HCT116 (cell line): ENCODE measurements at regions not wholly inside any gene's neighbourhood (a gene's known extent, or its start where the extent isn't known, plus 50 kb on each side); places are given as distances from the start of the nearest gene placed in this dataset.

ENCODE experiments used
- ATAC-seq: fragments of 200-7000 bp; cut with Tn5 transposase; 2 replicates; pipeline ENCODE4 v1.9.1; 2020; ENCODE audit warnings: mild to moderate bottlenecking, moderate library complexity
- BruUV-seq: library from RNA; stranded (reverse); fragments of 400-500 nt; replicated peaks from 2 replicates; lab custom pipeline; 2021; lab: Mats Ljungman, UMichigan
- CTCF ChIA-PET: fragments of 300-600 bp; sonication (Branson Sonifier 250); formaldehyde crosslinking; loops from one replicate; lab custom pipeline; 2021; ENCODE audit warnings: antibody characterized with exemption; lab: Charles Lee
- POLR2A ChIA-PET: fragments of 300-600, 350-600 bp; sonication (Branson Sonifier 250); formaldehyde crosslinking; loops from one replicate; lab custom pipeline; 2021; ENCODE audit warnings: antibody characterized with exemption; lab: Charles Lee
- RAD21 ChIA-PET, 2 experiments: fragments of 300-600 bp; sonication (Branson Sonifier 250); formaldehyde crosslinking; loops; one replicate each; lab custom pipeline; 2023; ENCODE audit warnings: low total read pairs in 2 of 2; ENCODE audit not compliant: uncharacterized antibody in 2 of 2, unreplicated experiment in 2 of 2, low non-redundant PET in 1 of 2; lab: Charles Lee
- DNase-seq: peaks from one replicate; pipeline ENCODE4 v3.0.0-alpha.2; 2010; ENCODE audit warnings: low read depth, low spot score
- H2AFZ ChIP-seq: fragments of 200-600 bp; shearing (Covaris generic), sonication (generic); 2 replicates; pipeline ENCODE4 v1.6.1; 2017; ENCODE audit warnings: low read depth, mixed run types, mixed read lengths, antibody characterized with exemption, low read length; ENCODE audit not compliant: poor library complexity, severe bottlenecking
- H3K27ac ChIP-seq: 2 replicates; pipeline ENCODE4 v1.5.1; 2012; ENCODE audit warnings: low read depth, low read length
- H3K27me3 ChIP-seq: fragments of 200-600 bp; sonication (generic); 2 replicates; pipeline ENCODE4 v1.6.1; 2016; ENCODE audit warnings: mixed run types, low read length, mixed read lengths; ENCODE audit not compliant: insufficient read depth
- H3K36me3 ChIP-seq, 2 experiments: fragments of 200-500 bp in 1 of 2; fragments of 200-600 bp in 1 of 2; sonication (Bioruptor generic) in 1 of 2; sonication (generic) in 1 of 2; 2 replicates each; pipeline versions ENCODE4 v1.5.1 to v1.6.1; 2014 to 2016; ENCODE audit warnings: low read length in 2 of 2, inconsistent platforms in 1 of 2, mixed read lengths in 1 of 2, mixed run types in 1 of 2; ENCODE audit not compliant: insufficient read depth in 2 of 2, control insufficient read depth in 1 of 2
- H3K4me1 ChIP-seq, 2 experiments: fragments of 200-600 bp in 1 of 2; sonication (generic) in 1 of 2; 2 replicates each; pipeline versions ENCODE4 v1.5.1 to v1.6.1; 2012 to 2017; ENCODE audit warnings: low read length in 2 of 2, inconsistent platforms in 1 of 2, mild to moderate bottlenecking in 1 of 2, mixed read lengths in 1 of 2, mixed run types in 1 of 2, moderate library complexity in 1 of 2; ENCODE audit not compliant: insufficient read depth in 2 of 2, control insufficient read depth in 1 of 2
- H3K4me2 ChIP-seq: fragments of 200-600 bp; sonication (generic); 2 replicates; pipeline ENCODE4 v1.6.1; 2017; ENCODE audit warnings: mixed run types, low read length, mixed read lengths
- H3K4me3 ChIP-seq, 2 experiments: fragments of 200-600 bp in 1 of 2; sonication (generic) in 1 of 2; replicated peaks in 1 of 2; 2 replicates each; pipeline ENCODE4 v1.5.1; 2011 to 2016; ENCODE audit warnings: low read length in 2 of 2, control low read depth in 1 of 2, low read depth in 1 of 2, mild to moderate bottlenecking in 1 of 2, mixed read lengths in 1 of 2, mixed run types in 1 of 2
- H3K79me2 ChIP-seq: fragments of 200-600 bp; sonication (generic); 2 replicates; pipeline ENCODE4 v1.6.1; 2017; ENCODE audit warnings: mild to moderate bottlenecking, mixed run types, low read length, moderate library complexity, mixed read lengths; ENCODE audit not compliant: insufficient read depth
- H3K9ac ChIP-seq: fragments of 200-600 bp; sonication (generic); 2 replicates; pipeline ENCODE4 v1.6.1; 2016; ENCODE audit warnings: low read length, mixed read lengths
- H3K9me2 ChIP-seq: fragments of 200-600 bp; sonication (generic), shearing (Covaris generic); 2 replicates; pipeline ENCODE4 v1.6.1; 2017; ENCODE audit warnings: mixed run types, mild to moderate bottlenecking, moderate library complexity; ENCODE audit not compliant: insufficient read depth
- H3K9me3 ChIP-seq, 2 experiments: fragments of 200-500 bp in 1 of 2; fragments of 200-600 bp in 1 of 2; sonication (Bioruptor generic) in 1 of 2; sonication (generic) in 1 of 2; 2 replicates each; pipeline ENCODE4 v1.6.1; 2014 to 2017; ENCODE audit warnings: low read length in 2 of 2, mixed read lengths in 2 of 2, inconsistent platforms in 1 of 2, low read depth in 1 of 2, mild to moderate bottlenecking in 1 of 2, mixed run types in 1 of 2, moderate library complexity in 1 of 2; ENCODE audit not compliant: control insufficient read depth in 1 of 2, insufficient read depth in 1 of 2
- H4K20me1 ChIP-seq: fragments of 200-600 bp; sonication (generic), shearing (Covaris generic); 2 replicates; pipeline ENCODE4 v1.6.1; 2017; ENCODE audit warnings: mixed run types, mild to moderate bottlenecking, moderate library complexity; ENCODE audit not compliant: insufficient read depth
- CBX3 ChIP-seq: IDR thresholded peaks from 2 replicates; pipeline ENCODE4 v1.6.1; 2012; ENCODE audit warnings: low read depth
- CEBPB ChIP-seq: IDR thresholded peaks from 2 replicates; pipeline ENCODE4 v1.6.1; 2012; ENCODE audit warnings: low read depth
- EGR1 ChIP-seq: IDR thresholded peaks from 2 replicates; pipeline ENCODE4 v1.6.1; 2012; ENCODE audit warnings: low read depth
- ELF1 ChIP-seq: IDR thresholded peaks from 2 replicates; pipeline ENCODE4 v1.6.1; 2012; ENCODE audit warnings: low read depth, borderline replicate concordance
- EZH2 ChIP-seq: fragments of 200-600 bp; sonication (generic); IDR thresholded peaks from 2 replicates; pipeline ENCODE4 v1.6.1; 2017; ENCODE audit warnings: antibody characterized with exemption, mixed run types
- EZH2phosphoT487 ChIP-seq: fragments of 200-600 bp; IDR thresholded peaks from 2 replicates; pipeline ENCODE4 v1.6.1; 2018; ENCODE audit warnings: antibody characterized with exemption, borderline replicate concordance
- JUND ChIP-seq: IDR thresholded peaks from 2 replicates; pipeline ENCODE4 v1.6.1; 2012
- POLR2A ChIP-seq: IDR thresholded peaks from 2 replicates; pipeline ENCODE4 v1.7.0; 2011; ENCODE audit warnings: borderline replicate concordance; ENCODE audit not compliant: insufficient read depth, insufficient read length; ENCODE audit errors: extremely low read depth
- POLR2AphosphoS5 ChIP-seq: IDR thresholded peaks from 2 replicates; pipeline ENCODE4 v1.6.1; 2011; ENCODE audit warnings: mild to moderate bottlenecking, low read depth, low read length, moderate library complexity
- RAD21 ChIP-seq: IDR thresholded peaks from 2 replicates; pipeline ENCODE4 v1.6.1; 2012; ENCODE audit warnings: low read depth, mild to moderate bottlenecking
- SIN3A ChIP-seq: IDR thresholded peaks from 2 replicates; pipeline ENCODE4 v1.6.1; 2012; ENCODE audit warnings: low read depth
- SRF ChIP-seq: IDR thresholded peaks from 2 replicates; pipeline ENCODE4 v1.6.1; 2012; ENCODE audit warnings: low read depth
- ZFX ChIP-seq: fragments of 450-650 bp; IDR thresholded peaks from 2 replicates; pipeline ENCODE4 v1.6.1; 2017
- ZNF274 ChIP-seq: fragments of 200-500 bp; sonication (Bioruptor generic); IDR thresholded peaks from 2 replicates; pipeline ENCODE4 v1.6.1; 2014; ENCODE audit warnings: mild to moderate bottlenecking, low read depth, low read length, inconsistent platforms
- intact Hi-C: fragments of 100-400 bp; cut with micrococcal nuclease; formaldehyde crosslinking; loops from 2 replicates; pipeline ENCODE4 v1.10.0; 2022
- TF ChIP-seq, protein P1 (sequence below): IDR thresholded peaks from 2 replicates; pipeline ENCODE4 v1.6.1; 2012
- TF ChIP-seq, protein P2 (sequence below): IDR thresholded peaks from 2 replicates; pipeline ENCODE4 v1.6.1; 2012
- TF ChIP-seq, protein P3 (sequence below), 3 experiments: fragments of 200-600 bp in 1 of 3; sonication (generic) in 1 of 3; IDR thresholded peaks in 2 of 3; conservative IDR thresholded peaks in 1 of 3; 2 replicates each; pipeline ENCODE4 v1.5.1; 2012 to 2017; ENCODE audit warnings: low read depth in 2 of 3, low read length in 2 of 3, antibody characterized with exemption in 1 of 3, borderline replicate concordance in 1 of 3, control low read depth in 1 of 3, mild to moderate bottlenecking in 1 of 3, mixed read lengths in 1 of 3, mixed run types in 1 of 3, moderate library complexity in 1 of 3; ENCODE audit not compliant: insufficient read depth in 1 of 3

DNA sequence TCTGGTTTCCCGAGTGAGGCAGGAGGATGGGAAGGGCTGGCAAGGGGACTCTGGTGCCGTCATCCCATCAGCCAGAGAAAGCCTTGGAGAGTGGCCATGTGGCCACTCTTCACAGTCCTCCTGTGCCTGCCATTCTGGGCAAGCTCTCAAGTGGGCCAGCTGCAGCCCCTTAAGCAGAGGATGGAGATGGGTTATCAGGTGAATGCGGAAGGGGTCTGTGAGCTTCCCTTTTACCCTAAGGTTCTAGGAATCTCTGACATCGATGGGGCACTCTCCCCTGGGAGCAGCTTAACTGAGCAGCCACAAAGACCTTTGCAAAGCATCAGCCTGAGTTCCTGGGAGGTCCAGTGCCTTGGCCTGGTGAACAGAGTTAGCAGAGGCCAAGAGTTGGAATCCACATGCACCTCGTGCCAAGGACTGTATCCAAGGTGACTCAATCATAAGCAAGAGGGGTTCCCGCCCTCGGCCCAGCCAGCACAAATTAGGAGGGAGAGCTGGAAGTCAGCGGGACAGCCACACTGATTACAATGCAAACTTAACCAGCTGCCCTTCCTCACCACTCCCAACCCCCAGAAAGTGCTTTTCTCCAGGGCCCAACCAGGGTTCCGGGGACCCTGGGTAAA, 193.6 kb downstream of the BUD13 start:
- Histone ChIP-seq H3K36me3 (no peaks in the 10 kb centered on the region), H3K9me3 (no peaks in the 10 kb centered on the region), H3K9me2 (no peaks in the 10 kb centered on the region), H3K4me2 (no peak overlapping the region), H4K20me1 (no peaks in the 10 kb centered on the region), H3K4me1 (no peaks in the 10 kb centered on the region), H3K79me2 (no peaks in the 10 kb centered on the region), H3K27ac (no peak overlapping the region), H3K4me3 (no peak overlapping the region), H3K27me3 (peaks cover 39% of the 10 kb centered on the region), H2AFZ (no peak overlapping the region), H3K9ac (no peak overlapping the region)
- ChIA-PET RAD21 (interaction anchor here in 1 of 2 experiments (0.6 kb wide), 1 partner anchor 16 kb away, joined by 3 read pairs; no protein-coding TSS in a partner anchor), POLR2A (no interaction called here), CTCF (no interaction called here)
- intact Hi-C loops = no loop called here
- TF ChIP-seq EGR1 (no peak), ZFX (no peak), ELF1 (no peak), JUND (no peak)
- TF ChIP-seq, protein P1, sequence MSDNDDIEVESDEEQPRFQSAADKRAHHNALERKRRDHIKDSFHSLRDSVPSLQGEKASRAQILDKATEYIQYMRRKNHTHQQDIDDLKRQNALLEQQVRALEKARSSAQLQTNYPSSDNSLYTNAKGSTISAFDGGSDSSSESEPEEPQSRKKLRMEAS = no peak
- ATAC-seq (no peak), DNase-seq (no peak)
- no TSS peak for BruUV-seq

DNA sequence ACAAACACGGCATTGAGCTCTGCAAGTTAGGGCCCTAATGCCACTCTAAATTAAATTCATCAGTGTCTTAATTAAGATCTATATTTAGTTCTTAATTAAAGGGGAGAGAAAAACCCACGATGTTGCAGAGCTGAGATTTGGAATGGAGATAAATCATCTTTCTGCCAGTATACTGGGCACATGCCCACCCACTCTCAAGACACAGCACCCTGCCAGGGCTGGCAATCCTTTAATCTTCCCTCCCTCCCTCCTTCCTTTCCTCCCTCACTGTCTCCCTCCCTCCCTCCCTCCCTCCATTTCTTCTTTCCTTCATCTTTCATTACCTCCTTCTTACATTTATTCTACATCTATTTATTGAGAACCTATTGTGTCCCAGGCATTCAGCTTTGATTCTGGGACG, 194.8 kb downstream of the BUD13 start:
- RAD21 ChIA-PET = no interaction called here
- peaks cover 36% of the 10 kb centered on the region for H3K27me3 ChIP-seq
- intact Hi-C loops = no loop called here
- TF ChIP-seq CEBPB (no peak), EZH2 (no peak), POLR2A (no peak), POLR2AphosphoS5 (no peak), CBX3 (no peak), SIN3A (no peak), EGR1 (no peak), EZH2phosphoT487 (no peak), ZNF274 (no peak), SRF (no peak), RAD21 (no peak), ZFX (no peak)
- TF ChIP-seq, protein P1 = no peak
- TF ChIP-seq, protein P2, sequence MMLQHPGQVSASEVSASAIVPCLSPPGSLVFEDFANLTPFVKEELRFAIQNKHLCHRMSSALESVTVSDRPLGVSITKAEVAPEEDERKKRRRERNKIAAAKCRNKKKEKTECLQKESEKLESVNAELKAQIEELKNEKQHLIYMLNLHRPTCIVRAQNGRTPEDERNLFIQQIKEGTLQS = no peak
- TF ChIP-seq, protein P3, sequence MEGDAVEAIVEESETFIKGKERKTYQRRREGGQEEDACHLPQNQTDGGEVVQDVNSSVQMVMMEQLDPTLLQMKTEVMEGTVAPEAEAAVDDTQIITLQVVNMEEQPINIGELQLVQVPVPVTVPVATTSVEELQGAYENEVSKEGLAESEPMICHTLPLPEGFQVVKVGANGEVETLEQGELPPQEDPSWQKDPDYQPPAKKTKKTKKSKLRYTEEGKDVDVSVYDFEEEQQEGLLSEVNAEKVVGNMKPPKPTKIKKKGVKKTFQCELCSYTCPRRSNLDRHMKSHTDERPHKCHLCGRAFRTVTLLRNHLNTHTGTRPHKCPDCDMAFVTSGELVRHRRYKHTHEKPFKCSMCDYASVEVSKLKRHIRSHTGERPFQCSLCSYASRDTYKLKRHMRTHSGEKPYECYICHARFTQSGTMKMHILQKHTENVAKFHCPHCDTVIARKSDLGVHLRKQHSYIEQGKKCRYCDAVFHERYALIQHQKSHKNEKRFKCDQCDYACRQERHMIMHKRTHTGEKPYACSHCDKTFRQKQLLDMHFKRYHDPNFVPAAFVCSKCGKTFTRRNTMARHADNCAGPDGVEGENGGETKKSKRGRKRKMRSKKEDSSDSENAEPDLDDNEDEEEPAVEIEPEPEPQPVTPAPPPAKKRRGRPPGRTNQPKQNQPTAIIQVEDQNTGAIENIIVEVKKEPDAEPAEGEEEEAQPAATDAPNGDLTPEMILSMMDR (IDR thresholded peaks at IDR 0.05 in 2 of 3, conservative IDR thresholded peaks at IDR 0.05 in 1 of 3; ENCODE audit: borderline replicate concordance in 1 of 3, insufficient read depth in 1 of 3, low read depth in 2 of 3, low read length in 2 of 3) = no peak

More for the DNA sequence above, 194.8 kb downstream of the BUD13 start:
- Histone ChIP-seq H3K9me2 (no peaks in the 10 kb centered on the region), H3K9me3 (no peaks in the 10 kb centered on the region), H3K9ac (no peak overlapping the region), H3K4me2 (no peak overlapping the region), H3K79me2 (no peaks in the 10 kb centered on the region), H2AFZ (no peak overlapping the region), H4K20me1 (no peaks in the 10 kb centered on the region), H3K4me3 (no peak overlapping the region), H3K27ac (no peak overlapping the region), H3K4me1 (no peaks in the 10 kb centered on the region), H3K36me3 (no peaks in the 10 kb centered on the region)
- CTCF ChIA-PET = no interaction called here
- BruUV-seq = no TSS peak
- POLR2A ChIA-PET = no interaction called here
- no peak for DNase-seq
- no peak for ATAC-seq
